ENCODE measurements at regions not wholly inside any gene's neighbourhood (a gene's known extent, or its start where the extent isn't known, plus 50 kb on each side); places are given as distances from the start of the nearest gene placed in this dataset.

- no peak for FAIRE-seq
- Histone ChIP-seq H3K4me1 (ENCODE audit: insufficient read depth, low read length) (no peaks in the 10 kb centered on the region), H2AFZ (ENCODE audit: low read length) (no peak overlapping the region), H3K4me3 (replicated peaks in 1 of 3; ENCODE audit: insufficient read depth in 1 of 3, low read depth in 2 of 3, low read length in 3 of 3) (no peak overlapping the region), H3K9ac (ENCODE audit: insufficient read depth, low read depth, low read length) (no peak overlapping the region), H4K20me1 (ENCODE audit: insufficient read depth, low read length) (no peaks in the 10 kb centered on the region), H3K79me2 (ENCODE audit: insufficient read depth, low read length) (no peaks in the 10 kb centered on the region), H3K27me3 (ENCODE audit: control insufficient read depth in 1 of 2, insufficient read depth in 2 of 2, low read length in 2 of 2) (peaks cover 0 to 5% of the 10 kb centered on the region in 2 experiments; a peak in 1 of 5 replicates), H3K9me3 (ENCODE audit: low read length) (peaks cover 12% of the 10 kb centered on the region), H3K27ac (ENCODE audit: extremely low read length, insufficient read depth, low read length) (no peak overlapping the region), H3K36me3 (replicated peaks in 1 of 2; ENCODE audit: control insufficient read depth in 1 of 2, insufficient read depth in 2 of 2, low read length in 2 of 2) (no peaks in the 10 kb centered on the region), H3K4me2 (ENCODE audit: low read depth, low read length) (no peak overlapping the region)
- CTCF ChIA-PET (ENCODE audit: low intra/inter-chr PET ratio, low total read pairs): no interaction called here
- TF ChIP-seq IKZF4 (CRISPR knock-in tag; IDR thresholded peaks at IDR 0.05; ENCODE audit: borderline replicate concordance, low read depth, not compliant biosample characterization) (no peak), SMARCE1 (IDR thresholded peaks at IDR 0.05; ENCODE audit: borderline replicate concordance) (no peak), SNAPC2 (CRISPR knock-in tag; IDR thresholded peaks at IDR 0.05) (no peak), NFE2L2 (IDR thresholded peaks at IDR 0.05; ENCODE audit: low read length) (no peak), HNF4G (IDR thresholded peaks at IDR 0.05; ENCODE audit: borderline replicate concordance, low read depth, low read length) (no peak), HNF4G (CRISPR knock-in tag; IDR thresholded peaks at IDR 0.05; ENCODE audit: borderline replicate concordance, low read depth) (no peak), HNF1B (CRISPR knock-in tag; IDR thresholded peaks at IDR 0.05) (no peak), ZNF550 (CRISPR knock-in tag; IDR thresholded peaks at IDR 0.05; ENCODE audit: borderline replicate concordance) (no peak), PHF5A (CRISPR knock-in tag; IDR thresholded peaks at IDR 0.05; ENCODE audit: low read depth, unreplicated experiment) (no peak), ZKSCAN8 (CRISPR knock-in tag; IDR thresholded peaks at IDR 0.05; ENCODE audit: borderline replicate concordance) (no peak), ZNF354B (CRISPR knock-in tag; IDR thresholded peaks at IDR 0.05) (no peak), FOXO1 (CRISPR knock-in tag; IDR thresholded peaks at IDR 0.05) (no peak), ZNF777 (CRISPR knock-in tag; IDR thresholded peaks at IDR 0.05) (no peak), RFX5 (IDR thresholded peaks at IDR 0.05; ENCODE audit: low read depth, low read length) (no peak), RAD21 (CRISPR knock-in tag; IDR thresholded peaks at IDR 0.05) (no peak), MIER3 (CRISPR knock-in tag; IDR thresholded peaks at IDR 0.05; ENCODE audit: borderline replicate concordance) (no peak), EED (CRISPR knock-in tag; IDR thresholded peaks at IDR 0.05) (no peak), ZNF780A (CRISPR knock-in tag; IDR thresholded peaks at IDR 0.05) (no peak), ZBTB8A (CRISPR knock-in tag; IDR thresholded peaks at IDR 0.05; ENCODE audit: borderline replicate concordance, low read depth) (no peak)
- TF ChIP-seq, protein P1, sequence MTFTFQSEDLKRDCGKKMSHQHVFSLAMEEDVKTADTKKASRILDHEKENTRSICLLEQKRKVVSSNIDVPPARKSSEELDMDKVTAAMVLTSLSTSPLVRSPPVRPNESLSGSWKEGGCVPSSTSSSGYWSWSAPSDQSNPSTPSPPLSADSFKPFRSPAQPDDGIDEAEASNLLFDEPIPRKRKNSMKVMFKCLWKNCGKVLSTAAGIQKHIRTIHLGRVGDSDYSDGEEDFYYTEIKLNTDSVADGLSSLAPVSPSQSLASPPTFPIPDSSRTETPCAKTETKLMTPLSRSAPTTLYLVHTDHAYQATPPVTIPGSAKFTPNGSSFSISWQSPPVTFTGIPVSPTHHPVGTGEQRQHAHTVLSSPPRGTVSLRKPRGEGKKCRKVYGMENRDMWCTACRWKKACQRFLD (CRISPR knock-in tag; IDR thresholded peaks at IDR 0.05; ENCODE audit: borderline replicate concordance): no peak
- TF ChIP-seq, protein P2, sequence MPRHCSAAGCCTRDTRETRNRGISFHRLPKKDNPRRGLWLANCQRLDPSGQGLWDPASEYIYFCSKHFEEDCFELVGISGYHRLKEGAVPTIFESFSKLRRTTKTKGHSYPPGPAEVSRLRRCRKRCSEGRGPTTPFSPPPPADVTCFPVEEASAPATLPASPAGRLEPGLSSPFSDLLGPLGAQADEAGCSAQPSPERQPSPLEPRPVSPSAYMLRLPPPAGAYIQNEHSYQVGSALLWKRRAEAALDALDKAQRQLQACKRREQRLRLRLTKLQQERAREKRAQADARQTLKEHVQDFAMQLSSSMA (CRISPR knock-in tag; IDR thresholded peaks at IDR 0.05): no peak
- 8% methylated on average over 6 of the region's 6 CpGs for WGBS (ENCODE audit: low lambda C conversion rate)
- no TSS peak for BruUV-seq (replicated peaks)
- no peak for ATAC-seq
- in situ Hi-C loops (cut with HindIII; ENCODE audit: extremely low pct_ligation_motif_present, low pct_unique_long_range_greater_than_20kb) (no loop called here), intact Hi-C loops (cut with micrococcal nuclease; ENCODE audit: unreplicated experiment) (no loop called here)
- POLR2A ChIA-PET: no interaction called here
- no peak for DNase-seq (ENCODE audit: low spot score)
Observed at GRCh38 chr11:112634551-112634950, 326.7 kb upstream of the NCAM1 start.

All from HepG2 (cell line).